ENCODE measurements at regions not wholly inside any gene's neighbourhood (a gene's known extent, or its start where the extent isn't known, plus 50 kb on each side); places are given as distances from the start of the nearest gene placed in this dataset.

- DNase-seq, result peak; percentile 2
Measured at GRCh38 chr3:83514130-83514914, 1444.5 kb upstream of the CADM2 start.

- no peak for DNase-seq
Measured at GRCh38 chr3:83515123-83515522, 1443.7 kb upstream of the CADM2 start.

GRCh38 chr3:83523470-83524073 lies 1435.2 kb upstream of the CADM2 start:
- peak; percentile 78 for DNase-seq

- no peak for DNase-seq
Measured at GRCh38 chr3:83524901-83525300, 1433.9 kb upstream of the CADM2 start.

GRCh38 chr3:83559082-83559481 lies 1399.7 kb upstream of the CADM2 start:
- no peak for DNase-seq

- no peak for DNase-seq
Measured at GRCh38 chr3:83567935-83568334, 1390.9 kb upstream of the CADM2 start.

- no peak for DNase-seq
Measured at GRCh38 chr3:83581546-83581945, 1377.2 kb upstream of the CADM2 start.

- no peak for DNase-seq
Measured at GRCh38 chr3:83601704-83602103, 1357.1 kb upstream of the CADM2 start.

GRCh38 chr3:83622526-83622925 lies 1336.3 kb upstream of the CADM2 start:
- DNase-seq, result no peak

- DNase-seq, result peak; percentile 79
Measured at GRCh38 chr3:83625261-83625660, 1333.5 kb upstream of the CADM2 start.

- DNase-seq, result no peak
Measured at GRCh38 chr3:83628471-83628870, 1330.3 kb upstream of the CADM2 start.

- DNase-seq, result no peak
Measured at GRCh38 chr3:83632526-83632925, 1326.3 kb upstream of the CADM2 start.

GRCh38 chr3:83633758-83634157 lies 1325.0 kb upstream of the CADM2 start:
- no peak for DNase-seq

GRCh38 chr3:83649692-83650091 lies 1309.1 kb upstream of the CADM2 start:
- no peak for DNase-seq

GRCh38 chr3:83655083-83655482 lies 1303.7 kb upstream of the CADM2 start:
- no peak for DNase-seq

- DNase-seq, result no peak
Measured at GRCh38 chr3:83662381-83662960, 1296.3 kb upstream of the CADM2 start.

- no peak for DNase-seq
Measured at GRCh38 chr3:83670416-83670815, 1288.4 kb upstream of the CADM2 start.

- no peak for DNase-seq
Measured at GRCh38 chr3:83683937-83684598, 1274.7 kb upstream of the CADM2 start.

GRCh38 chr3:83706669-83707068 lies 1252.1 kb upstream of the CADM2 start:
- DNase-seq, result no peak

GRCh38 chr3:83715307-83715706 lies 1243.5 kb upstream of the CADM2 start:
- DNase-seq, result no peak

GRCh38 chr3:83729576-83729975 lies 1229.2 kb upstream of the CADM2 start:
- DNase-seq, result no peak

- DNase-seq, result no peak
Measured at GRCh38 chr3:83734656-83735055, 1224.1 kb upstream of the CADM2 start.

- no peak for DNase-seq
Measured at GRCh38 chr3:83738202-83738601, 1220.6 kb upstream of the CADM2 start.

GRCh38 chr3:83740504-83740903 lies 1218.3 kb upstream of the CADM2 start:
- DNase-seq, result no peak
